Heart left ventricle (tissue), 16 donors: ENCODE measurements at regions not wholly inside any gene's neighbourhood (a gene's known extent, or its start where the extent isn't known, plus 50 kb on each side); places are given as distances from the start of the nearest gene placed in this dataset.

Source experiments
- ATAC-seq, 4 donors: fragments of 200-7000 bp; cut with Tn5 transposase; one replicate each; pipeline ENCODE4 v1.9.1; 2020 to 2022; ENCODE audit warnings: moderate library complexity in 4 of 4, mild to moderate bottlenecking in 3 of 4, moderate number of reproducible peaks in 1 of 4
- DNase-seq, 5 donors: peaks; one replicate each; pipeline ENCODE4 v3.0.0-alpha.2; 2020
- H3K27ac ChIP-seq, 12 donors: fragments of 200-600 bp; sonication (generic) in 4 of 12; one replicate each; pipeline versions ENCODE4 v1.5.0 to v1.8.0; 2016 to 2022; ENCODE audit warnings: mild to moderate bottlenecking in 2 of 12
- H3K27me3 ChIP-seq, 9 donors: fragments of 200-600 bp; sonication (generic) in 2 of 9; one replicate each; pipeline versions ENCODE4 v1.5.1 to v1.8.0; 2016 to 2022; ENCODE audit warnings: mild to moderate bottlenecking in 3 of 9
- H3K36me3 ChIP-seq, 9 donors: fragments of 200-600 bp; sonication (generic) in 2 of 9; one replicate each; pipeline versions ENCODE4 v1.5.0 to v1.8.0; 2018 to 2022; ENCODE audit warnings: mild to moderate bottlenecking in 2 of 9
- H3K4me1 ChIP-seq, 12 donors: fragments of 200-600 bp; sonication (generic) in 4 of 12; one replicate each; pipeline versions ENCODE4 v1.5.0 to v1.8.0; 2016 to 2022; ENCODE audit warnings: mild to moderate bottlenecking in 3 of 12
- H3K4me3 ChIP-seq, 12 donors: fragments of 200-600 bp; sonication (generic) in 4 of 12; one replicate each; pipeline versions ENCODE4 v1.5.0 to v1.8.0; 2017 to 2022; ENCODE audit warnings: mild to moderate bottlenecking in 9 of 12, moderate library complexity in 4 of 12
- H3K9me3 ChIP-seq, 12 donors: fragments of 200-600 bp; sonication (generic) in 4 of 12; one replicate each; pipeline versions ENCODE4 v1.5.0 to v1.8.0; 2016 to 2022; ENCODE audit warnings: mild to moderate bottlenecking in 1 of 12
- CTCF ChIP-seq, 12 donors: fragments of 200-600 bp; sonication (generic) in 4 of 12; IDR thresholded peaks; one replicate each; pipeline versions ENCODE4 v1.5.0 to v1.8.0; 2018 to 2022; ENCODE audit warnings: antibody characterized with exemption in 12 of 12, mild to moderate bottlenecking in 5 of 12
- POLR2A ChIP-seq, 2 donors: fragments of 450-650 bp; IDR thresholded peaks; one replicate each; pipeline ENCODE4 v1.6.1; 2017; ENCODE audit warnings: antibody characterized with exemption in 2 of 2, mild to moderate bottlenecking in 2 of 2, moderate library complexity in 2 of 2
- WGBS, 4 donors: extraction: QIAGEN DNeasy Blood & Tissue Kit in 2 of 4; methylation state at CpG; one replicate each; pipeline versions ENCODE4 v1.1.5 to v1.1.7; 2013 to 2018; 5-methylcytosine and 5-hydroxymethylcytosine counted together
- intact Hi-C, 10 donors: fragments of 100-400 bp; cut with DNase I; formaldehyde crosslinking; loops; one replicate each; pipeline versions ENCODE4 v1.11.1 to v1.14.2; 2022
- donor health status: ischemic (EF 13 %, LVEDD 7.1; RV severe dilation, severe dysfunction).
- donor health status: healthy with polysubstance abuse.
- donor health status: DM: no; HTN: yes; CAD: no.
- donor health status: DM: no; HTN: no; CAD: no.
- donor health status: ischemic (EF 25% LVEDD 6.9; RV normal size, moderate dysfunction).
- donor health status: ischemic (EF 25% LVEDD 5.7; RV mildly dilated, moderate dysfunction).
- donor health status: healthy.
- donor health status: DM: yes; HTN: yes; CAD: no.
- donor health status: ischemic (EF 35%, LVEDD 5.7; RV mildly dilated, moderate dysfunction).
- donor health status: nonischemic (EF 11% LVEDD 7.7; RV severe dilation, severe dysfunction).
- donor health status: DM: yes; HTN: yes; CAD: no.
- donor health status: PGD.
- donor health status: ischemic (EF 29% LVEDD 5.4; RV normal size, mild dysfunction).
- donor health status: nonischemic (EF 23%, LVEDD 6.1; RV moderate dilation, normal function).

- WGBS, 4 donors = 71 to 83% (median 78%) methylated on average over 2 of the region's 2 CpGs
- no peak overlapping the region for H3K4me3 ChIP-seq
- H3K27me3 ChIP-seq = no peaks in the 10 kb centered on the region
Observed at GRCh38 chr2:60154142-60154541, 399.3 kb downstream of the BCL11A start.

GRCh38 chr2:60152226-60152833 is 401.1 kb downstream of the BCL11A start:
- DNase-seq (no peak), ATAC-seq (no peak)
- H3K36me3 ChIP-seq = no peaks in the 10 kb centered on the region
- no peak for TF ChIP-seq POLR2A (IDR thresholded peaks at IDR 0.05)
- peak; percentile 33 to 74 (median 54) for TF ChIP-seq CTCF (IDR thresholded peaks at IDR 0.05)
- peaks cover 0 to 16% (median 6%) of the 10 kb centered on the region in 12 donors for H3K9me3 ChIP-seq
- H3K27me3 ChIP-seq = no peaks in the 10 kb centered on the region
- no peaks in the 10 kb centered on the region for H3K4me1 ChIP-seq
- intact Hi-C loops = loop anchor here in 1 of 10 donors (10.0 kb wide), 1 partner anchor 848 kb away; no protein-coding TSS in a partner anchor
- WGBS, 4 donors = 64 to 68% (median 67%) methylated on average over 4 of the region's 4 CpGs
- no peak overlapping the region for H3K4me3 ChIP-seq
- no peak overlapping the region for H3K27ac ChIP-seq

More at GRCh38 chr2:60154142-60154541, 399.3 kb downstream of the BCL11A start:
- Histone ChIP-seq H3K4me1 (no peaks in the 10 kb centered on the region), H3K27ac (no peak overlapping the region), H3K36me3 (no peaks in the 10 kb centered on the region), H3K9me3 (peaks cover 0 to 16% (median 6%) of the 10 kb centered on the region in 12 donors)
- intact Hi-C loops = loop anchor here in 1 of 10 donors (10.0 kb wide), 1 partner anchor 849 kb away; no protein-coding TSS in a partner anchor
- ATAC-seq (no peak), DNase-seq (no peak)
- TF ChIP-seq CTCF (IDR thresholded peaks at IDR 0.05) = no peak
- TF ChIP-seq POLR2A (IDR thresholded peaks at IDR 0.05) = no peak

- no peak overlapping the region for H3K4me3 ChIP-seq
- no peaks in the 10 kb centered on the region for H3K27me3 ChIP-seq
- WGBS, 4 donors = 81 to 92% (median 84%) methylated on average over 1 of the region's 1 CpG
- no peak for TF ChIP-seq POLR2A (IDR thresholded peaks at IDR 0.05)
- no peak for TF ChIP-seq CTCF (IDR thresholded peaks at IDR 0.05)
- ATAC-seq (no peak), DNase-seq (no peak)
- no peaks in the 10 kb centered on the region for H3K4me1 ChIP-seq
- peaks cover 0 to 16% (median 6%) of the 10 kb centered on the region in 12 donors for H3K9me3 ChIP-seq
- H3K27ac ChIP-seq = no peak overlapping the region
- H3K36me3 ChIP-seq = no peaks in the 10 kb centered on the region
- intact Hi-C loops = no loop called here
Observed at GRCh38 chr2:60149176-60149575, 404.3 kb downstream of the BCL11A start.

- intact Hi-C loops = no loop called here
- Histone ChIP-seq H3K27me3 (no peaks in the 10 kb centered on the region), H3K4me1 (no peaks in the 10 kb centered on the region), H3K4me3 (no peak overlapping the region), H3K9me3 (peaks cover 0 to 16% (median 6%) of the 10 kb centered on the region in 12 donors), H3K27ac (no peak overlapping the region), H3K36me3 (no peaks in the 10 kb centered on the region)
- TF ChIP-seq CTCF (IDR thresholded peaks at IDR 0.05) (no peak), POLR2A (IDR thresholded peaks at IDR 0.05) (no peak)
- no peak for ATAC-seq
- 68 to 87% (median 77%) methylated on average over 4 of the region's 4 CpGs for WGBS, 4 donors
- DNase-seq = no peak
Observed at GRCh38 chr2:60148716-60149115, 404.7 kb downstream of the BCL11A start.
